Prostate gland (tissue), 2 donors: ENCODE measurements at regions not wholly inside any gene's neighbourhood (a gene's known extent, or its start where the extent isn't known, plus 50 kb on each side); places are given as distances from the start of the nearest gene placed in this dataset.
"Not testable (repeated sequence)": the region's sequence is repeated elsewhere in the genome, so short reads cannot be mapped to it uniquely, and the experiment has no call there.

Experiments used
- DNase-seq: peaks from one replicate; pipeline ENCODE4 v3.0.0-alpha.2; 2019; ENCODE audit warnings: low spot score
- H3K27ac ChIP-seq, 2 donors: fragments of 200-600 bp; sonication (generic); 2 replicates each; pipeline ENCODE4 v1.5.1; 2017 to 2019
- H3K27me3 ChIP-seq: fragments of 200-600 bp; sonication (generic); replicated peaks from 2 replicates; pipeline ENCODE4 v1.5.1; 2019; ENCODE audit not compliant: insufficient read depth
- H3K36me3 ChIP-seq, 2 donors: fragments of 200-600 bp; sonication (generic); 1 replicate in 1 of 2; 2 replicates in 1 of 2; pipeline versions ENCODE4 v1.5.1 to v1.8.1; 2017 to 2019
- H3K4me1 ChIP-seq: fragments of 200-600 bp; sonication (generic); replicated peaks from 2 replicates; pipeline ENCODE4 v1.5.1; 2019
- H3K4me3 ChIP-seq, 2 donors: fragments of 200-600 bp; sonication (generic); 2 replicates each; pipeline ENCODE4 v1.5.1; 2017 to 2019
- H3K9me3 ChIP-seq: fragments of 200-600 bp; sonication (generic); 2 replicates; pipeline ENCODE4 v1.5.1; 2017
- CTCF ChIP-seq, 4 experiments: fragments of 200-600 bp in 2 of 4; fragments of 450-650 bp in 2 of 4; sonication (generic) in 2 of 4; IDR thresholded peaks; 1 replicate in 3 of 4; 2 replicates in 1 of 4; pipeline ENCODE4 v1.5.1; 2016 to 2019; ENCODE audit warnings: antibody characterized with exemption in 4 of 4, mild to moderate bottlenecking in 2 of 4, moderate library complexity in 2 of 4
- POLR2A ChIP-seq: fragments of 450-650 bp; IDR thresholded peaks from one replicate; pipeline ENCODE4 v1.6.1; 2016; ENCODE audit warnings: antibody characterized with exemption, mild to moderate bottlenecking
- POLR2AphosphoS5 ChIP-seq: sonication (generic); formaldehyde crosslinking; IDR thresholded peaks from one replicate; pipeline ENCODE4 v1.6.1; 2017; ENCODE audit warnings: antibody characterized with exemption
- WGBS: methylation state at CpG from one replicate; pipeline ENCODE4 v1.1.5; 2018; 5-methylcytosine and 5-hydroxymethylcytosine counted together
- intact Hi-C: fragments of 100-400 bp; cut with DNase I; formaldehyde crosslinking; loops from one replicate; pipeline ENCODE4 v1.14.2; 2022

DNA sequence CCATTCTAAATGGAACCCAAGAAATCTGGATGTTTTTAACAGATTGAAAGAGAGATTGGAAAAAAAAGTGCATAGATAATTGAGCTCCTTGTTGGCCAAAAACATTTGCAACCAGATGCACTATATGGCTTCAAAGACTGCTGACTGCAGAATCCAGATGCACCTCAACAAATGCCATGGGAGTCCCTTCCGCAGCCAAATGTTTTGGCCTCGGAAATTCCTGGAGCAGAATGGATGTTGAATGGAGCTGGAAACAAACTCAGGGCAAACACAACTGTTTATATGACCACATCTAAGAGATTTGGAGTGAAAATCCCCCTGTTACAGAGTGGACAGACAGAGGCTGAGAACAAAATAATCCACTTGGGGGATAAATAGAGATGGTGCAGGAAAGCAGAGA, 285.0 kb upstream of the NFIA start:
- Histone ChIP-seq H3K27me3 (no peaks in the 10 kb centered on the region), H3K4me1 (no peaks in the 10 kb centered on the region), H3K27ac (no peak overlapping the region), H3K36me3 (no peaks in the 10 kb centered on the region), H3K4me3 (no peak overlapping the region), H3K9me3 (no peaks in the 10 kb centered on the region)
- intact Hi-C loops = no loop called here
- DNase-seq = no peak
- WGBS = 70% methylated on average over 2 of the region's 2 CpGs
- TF ChIP-seq CTCF (IDR thresholded peaks at IDR 0.05) (no peak), POLR2A (no peak), POLR2AphosphoS5 (no peak)

DNA sequence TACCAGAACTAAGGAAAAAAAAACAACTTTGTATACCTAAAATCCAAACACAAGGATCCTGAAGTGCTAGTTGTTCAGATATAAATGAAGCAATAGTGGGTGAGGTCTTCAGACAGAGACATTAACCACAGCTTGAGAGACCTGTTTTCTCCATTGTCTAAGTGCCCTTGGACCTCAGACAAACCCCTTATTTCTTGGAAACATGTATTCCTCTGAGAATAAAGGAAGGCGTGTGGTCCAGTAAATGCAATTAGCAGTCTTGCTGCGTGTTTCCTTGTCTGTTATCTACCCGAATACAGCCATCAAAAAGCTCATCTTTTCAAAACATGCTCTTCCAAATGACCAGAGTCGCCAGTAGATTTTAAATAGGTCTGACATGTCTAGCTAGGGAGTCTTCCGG, 291.1 kb upstream of the NFIA start:
- intact Hi-C loops = no loop called here
- no peaks in the 10 kb centered on the region for H3K27me3 ChIP-seq
- H3K27ac ChIP-seq = no peak overlapping the region
- H3K4me1 ChIP-seq = no peaks in the 10 kb centered on the region
- no peaks in the 10 kb centered on the region for H3K9me3 ChIP-seq
- no peaks in the 10 kb centered on the region for H3K36me3 ChIP-seq
- DNase-seq = no peak
- no peak overlapping the region for H3K4me3 ChIP-seq
- 87% methylated on average over 5 of the region's 5 CpGs for WGBS
- TF ChIP-seq POLR2AphosphoS5 (no peak), CTCF (IDR thresholded peaks at IDR 0.05) (no peak), POLR2A (no peak)

DNA sequence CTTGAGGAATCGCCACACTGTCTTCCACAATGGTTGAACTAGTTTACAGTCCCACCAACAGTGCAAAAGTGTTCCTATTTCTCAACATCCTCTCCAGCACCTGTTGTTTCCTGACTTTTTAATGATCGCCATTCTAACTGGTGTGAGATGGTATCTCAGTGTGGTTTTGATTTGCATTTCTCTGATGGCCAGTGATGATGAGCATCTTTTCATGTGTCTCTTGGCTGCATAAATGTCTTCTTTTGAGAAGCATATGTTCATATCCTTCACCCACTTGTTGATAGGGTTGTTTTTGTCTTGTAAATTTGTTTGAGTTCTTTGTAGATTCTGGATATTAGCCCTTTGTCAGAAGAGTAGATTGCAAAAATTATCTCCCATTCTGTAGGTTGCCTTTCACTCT, 309.3 kb upstream of the NFIA start:
- H3K36me3 ChIP-seq, H3K4me3 ChIP-seq, H3K27me3 ChIP-seq, DNase-seq, H3K27ac ChIP-seq, intact Hi-C loops, H3K4me1 ChIP-seq, H3K9me3 ChIP-seq: not testable (repeated sequence)
- WGBS = 81% methylated on average over 2 of the region's 2 CpGs

DNA sequence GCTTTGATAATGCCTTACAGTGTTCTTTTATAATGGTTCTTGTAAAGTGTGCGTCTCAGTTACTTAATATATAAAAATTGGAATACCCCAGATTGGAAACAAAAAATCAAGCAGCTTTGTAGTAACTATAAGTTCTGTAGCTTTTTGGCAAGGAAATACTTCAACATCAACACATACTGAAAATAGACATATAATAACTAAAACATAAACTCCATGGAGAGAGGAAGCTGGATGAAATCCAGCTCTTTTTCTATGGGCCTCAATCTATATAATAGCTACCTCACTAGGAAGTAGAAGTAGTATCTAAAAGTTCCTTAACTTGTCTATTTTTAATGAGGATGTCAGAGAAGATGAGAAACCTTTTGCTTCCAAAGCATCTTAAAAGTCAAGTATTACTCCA, 313.3 kb upstream of the NFIA start:
- intact Hi-C loops = loop anchor here (10.0 kb wide), 1 partner anchor 794 kb away; no protein-coding TSS in a partner anchor
- no peaks in the 10 kb centered on the region for H3K9me3 ChIP-seq
- DNase-seq = no peak
- no peak overlapping the region for H3K4me3 ChIP-seq
- 84% methylated on average over 1 of the region's 1 CpG for WGBS
- H3K27me3 ChIP-seq = no peaks in the 10 kb centered on the region
- no peaks in the 10 kb centered on the region for H3K36me3 ChIP-seq
- no peaks in the 10 kb centered on the region for H3K4me1 ChIP-seq
- TF ChIP-seq POLR2AphosphoS5 = no peak
- TF ChIP-seq CTCF (IDR thresholded peaks at IDR 0.05) = no peak
- TF ChIP-seq POLR2A = no peak
- no peak overlapping the region for H3K27ac ChIP-seq

- no peaks in the 10 kb centered on the region for H3K9me3 ChIP-seq
- peak; percentile 7 for DNase-seq
- no peaks in the 10 kb centered on the region for H3K27me3 ChIP-seq
- H3K4me1 ChIP-seq = no peaks in the 10 kb centered on the region
- intact Hi-C loops = loop anchor here (10.0 kb wide), 1 partner anchor 790 kb away; no protein-coding TSS in a partner anchor
- TF ChIP-seq CTCF (IDR thresholded peaks at IDR 0.05) = peak in 3 of 4 experiments; percentile 35 to 52 (median 44)
- no peak for TF ChIP-seq POLR2AphosphoS5
- TF ChIP-seq POLR2A = no peak
- no peak overlapping the region for H3K27ac ChIP-seq
- no peaks in the 10 kb centered on the region for H3K36me3 ChIP-seq
- no peak overlapping the region for H3K4me3 ChIP-seq
- WGBS = 50% methylated on average over 5 of the region's 5 CpGs
These were observed 317.2 kb upstream of the NFIA start for GRCh38 chr1:60765204-60765603.
